Mucosa of descending colon (tissue), 3 donors: ENCODE measurements at regions not wholly inside any gene's neighbourhood (a gene's known extent, or its start where the extent isn't known, plus 50 kb on each side); places are given as distances from the start of the nearest gene placed in this dataset.

Source experiments
- ATAC-seq: fragments of 200-7000 bp; cut with Tn5 transposase; one replicate; pipeline ENCODE4 v1.9.1; 2020; ENCODE audit warnings: mild to moderate bottlenecking, moderate library complexity
- DNase-seq, 3 donors: peaks; one replicate each; pipeline ENCODE4 v3.0.0-alpha.2; 2020
- H3K36me3 ChIP-seq: fragments of 200-600 bp; one replicate; pipeline ENCODE4 v1.8.0; 2021; ENCODE audit warnings: low read depth, mild to moderate bottlenecking
- H3K4me1 ChIP-seq: fragments of 200-600 bp; one replicate; pipeline ENCODE4 v1.8.0; 2021; ENCODE audit warnings: low read depth, mild to moderate bottlenecking
- H3K4me3 ChIP-seq: fragments of 200-600 bp; one replicate; pipeline ENCODE4 v1.8.0; 2021; ENCODE audit warnings: mild to moderate bottlenecking
- H3K9me3 ChIP-seq: fragments of 200-600 bp; one replicate; pipeline ENCODE4 v1.8.0; 2021; ENCODE audit warnings: mild to moderate bottlenecking
- intact Hi-C, 2 donors: fragments of 100-400 bp; cut with DNase I in 1 of 2; cut with micrococcal nuclease in 1 of 2; formaldehyde crosslinking; loops; one replicate each; pipeline versions ENCODE4 v1.11.0 to v1.11.1; 2022; cut with DNase I, micrococcal nuclease
- TF ChIP-seq, protein P1 (sequence below): fragments of 200-600 bp; IDR thresholded peaks from one replicate; pipeline ENCODE4 v1.8.0; 2022; ENCODE audit warnings: antibody characterized with exemption, mild to moderate bottlenecking
- donor health status: DM: no; HTN: no; CAD: no; lungs with moderate emphysema.
- donor health status: DM: no; HTN: no; CAD: no.
- donor health status: DM: no; HTN: yes; CAD: no.

- intact Hi-C loops: no loop called here
- Histone ChIP-seq H3K36me3 (no peaks in the 10 kb centered on the region), H3K4me3 (no peak overlapping the region), H3K9me3 (peaks cover 13% of the 10 kb centered on the region), H3K4me1 (no peaks in the 10 kb centered on the region)
- DNase-seq (no peak), ATAC-seq (no peak)
- TF ChIP-seq, protein P1, sequence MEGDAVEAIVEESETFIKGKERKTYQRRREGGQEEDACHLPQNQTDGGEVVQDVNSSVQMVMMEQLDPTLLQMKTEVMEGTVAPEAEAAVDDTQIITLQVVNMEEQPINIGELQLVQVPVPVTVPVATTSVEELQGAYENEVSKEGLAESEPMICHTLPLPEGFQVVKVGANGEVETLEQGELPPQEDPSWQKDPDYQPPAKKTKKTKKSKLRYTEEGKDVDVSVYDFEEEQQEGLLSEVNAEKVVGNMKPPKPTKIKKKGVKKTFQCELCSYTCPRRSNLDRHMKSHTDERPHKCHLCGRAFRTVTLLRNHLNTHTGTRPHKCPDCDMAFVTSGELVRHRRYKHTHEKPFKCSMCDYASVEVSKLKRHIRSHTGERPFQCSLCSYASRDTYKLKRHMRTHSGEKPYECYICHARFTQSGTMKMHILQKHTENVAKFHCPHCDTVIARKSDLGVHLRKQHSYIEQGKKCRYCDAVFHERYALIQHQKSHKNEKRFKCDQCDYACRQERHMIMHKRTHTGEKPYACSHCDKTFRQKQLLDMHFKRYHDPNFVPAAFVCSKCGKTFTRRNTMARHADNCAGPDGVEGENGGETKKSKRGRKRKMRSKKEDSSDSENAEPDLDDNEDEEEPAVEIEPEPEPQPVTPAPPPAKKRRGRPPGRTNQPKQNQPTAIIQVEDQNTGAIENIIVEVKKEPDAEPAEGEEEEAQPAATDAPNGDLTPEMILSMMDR: no peak
Observed at GRCh38 chr11:135062994-135063393, 651.0 kb upstream of the B3GAT1 start.

DNA sequence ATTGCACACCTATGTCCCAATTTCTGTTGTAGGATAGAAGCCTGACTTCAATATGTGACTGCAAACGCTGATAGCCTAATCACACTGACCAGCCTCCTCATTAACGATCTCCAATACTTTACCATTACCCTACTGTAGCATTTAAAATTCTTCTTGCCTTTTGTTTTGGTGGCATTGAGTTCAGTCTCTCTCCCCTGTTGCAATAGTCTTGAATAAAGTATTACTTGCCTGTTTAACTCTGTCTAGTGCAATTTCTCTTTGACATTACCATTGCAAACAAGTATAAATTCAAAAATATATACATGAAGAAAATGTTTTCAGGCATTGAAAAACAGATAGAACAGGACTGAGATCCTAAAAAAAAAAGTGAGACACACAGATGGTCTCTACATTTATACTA, 649.1 kb upstream of the B3GAT1 start:
- H3K9me3 ChIP-seq: peaks cover 13% of the 10 kb centered on the region
- no peaks in the 10 kb centered on the region for H3K36me3 ChIP-seq
- DNase-seq: no peak
- H3K4me3 ChIP-seq: no peak overlapping the region
- no peaks in the 10 kb centered on the region for H3K4me1 ChIP-seq
- TF ChIP-seq, protein P1: no peak
- intact Hi-C loops: no loop called here
- no peak for ATAC-seq

DNA sequence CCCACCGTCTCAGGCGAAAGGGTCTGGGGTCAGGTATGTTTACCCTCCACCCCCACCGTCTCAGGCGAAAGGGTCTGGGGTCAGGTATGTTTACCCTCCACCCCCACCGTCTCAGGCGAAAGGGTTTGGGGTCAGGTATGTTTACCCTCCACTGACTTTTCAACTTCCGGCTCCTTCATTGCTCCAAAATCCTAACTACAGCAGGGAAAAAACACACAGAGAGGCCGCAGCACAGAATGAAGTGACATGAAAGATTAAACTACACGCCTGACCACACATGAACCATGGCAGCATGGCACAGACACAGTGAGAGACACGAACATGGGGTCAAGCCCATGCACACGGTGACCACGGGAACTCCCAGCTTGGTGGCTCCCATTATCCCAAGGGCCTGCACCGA, 634.9 kb upstream of the B3GAT1 start:
- TF ChIP-seq, protein P1: no peak

DNA sequence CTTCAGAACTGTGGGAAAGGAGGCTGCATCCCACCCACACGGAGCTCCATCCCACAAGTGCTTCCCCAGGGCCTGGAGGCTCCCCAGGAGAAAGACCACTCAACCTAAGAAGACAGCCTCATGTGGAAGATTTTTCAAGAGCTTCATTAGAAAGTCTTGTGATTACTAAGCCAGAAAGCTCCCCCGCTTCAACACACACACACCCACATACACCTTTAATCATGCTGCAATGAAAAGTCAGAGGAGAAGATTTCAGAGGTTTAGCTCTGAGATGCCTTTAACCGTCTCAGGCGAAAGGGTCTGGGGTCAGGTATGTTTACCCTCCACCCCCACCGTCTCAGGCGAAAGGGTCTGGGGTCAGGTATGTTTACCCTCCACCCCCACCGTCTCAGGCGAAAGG, 634.5 kb upstream of the B3GAT1 start:
- DNase-seq: no peak
- Histone ChIP-seq H3K4me3 (no peak overlapping the region), H3K36me3 (no peaks in the 10 kb centered on the region), H3K9me3 (no peaks in the 10 kb centered on the region), H3K4me1 (no peaks in the 10 kb centered on the region)
- TF ChIP-seq, protein P1: no peak
- intact Hi-C loops: no loop called here
- no peak for ATAC-seq

More for the DNA sequence above, 634.9 kb upstream of the B3GAT1 start:
- ATAC-seq (no peak), DNase-seq (no peak)
- Histone ChIP-seq H3K36me3 (no peaks in the 10 kb centered on the region), H3K9me3 (no peaks in the 10 kb centered on the region), H3K4me3 (no peak overlapping the region), H3K4me1 (no peaks in the 10 kb centered on the region)
- intact Hi-C loops: no loop called here

- DNase-seq (no peak), ATAC-seq (no peak)
- TF ChIP-seq, protein P1: no peak
- H3K4me1 ChIP-seq: no peaks in the 10 kb centered on the region
- no peak overlapping the region for H3K4me3 ChIP-seq
- intact Hi-C loops: no loop called here
- no peaks in the 10 kb centered on the region for H3K36me3 ChIP-seq
- no peaks in the 10 kb centered on the region for H3K9me3 ChIP-seq
Observed at GRCh38 chr11:135043434-135043833, 631.4 kb upstream of the B3GAT1 start.

- ATAC-seq: no peak
- Histone ChIP-seq H3K36me3 (no peaks in the 10 kb centered on the region), H3K4me1 (no peaks in the 10 kb centered on the region), H3K9me3 (no peaks in the 10 kb centered on the region), H3K4me3 (no peak overlapping the region)
- DNase-seq: no peak
- intact Hi-C loops: no loop called here
- TF ChIP-seq, protein P1: no peak
Observed at GRCh38 chr11:135037828-135038227, 625.8 kb upstream of the B3GAT1 start.
